ENCODE measurements at regions not wholly inside any gene's neighbourhood (a gene's known extent, or its start where the extent isn't known, plus 50 kb on each side); places are given as distances from the start of the nearest gene placed in this dataset.

GRCh38 chr3:153756816-153757215 is 364.4 kb upstream of the ARHGEF26 start:
- H3K27ac ChIP-seq (ENCODE audit: control insufficient read depth, insufficient read depth, low read length) = no peak overlapping the region
- no peak for DNase-seq (ENCODE audit: low read depth, low spot score)
- dilution Hi-C loops (cut with MboI; ENCODE audit: extremely low pct_ligation_motif_present, low sequenced_read_pairs) = no loop called here

GRCh38 chr3:153757839-153758238 is 363.4 kb upstream of the ARHGEF26 start:
- DNase-seq (ENCODE audit: low read depth, low spot score) (no peak), FAIRE-seq (no peak)
- Histone ChIP-seq H3K9me3 (ENCODE audit: control insufficient read depth, low read depth, low read length) (no peaks in the 10 kb centered on the region), H3K4me1 (ENCODE audit: control insufficient read depth, extremely low read depth, insufficient read depth, low read length) (no peaks in the 10 kb centered on the region), H3K36me3 (ENCODE audit: control insufficient read depth in 2 of 2, extremely low read depth in 1 of 2, insufficient read depth in 2 of 2, low read length in 2 of 2) (no peaks in the 10 kb centered on the region), H2AFZ (ENCODE audit: control insufficient read depth, low read length) (no peak overlapping the region), H3K79me2 (ENCODE audit: control insufficient read depth, insufficient read depth, low read length) (no peaks in the 10 kb centered on the region), H3K4me3 (ENCODE audit: control insufficient read depth in 2 of 3, extremely low read depth in 1 of 3, insufficient read depth in 2 of 3, low read depth in 1 of 3, low read length in 3 of 3) (no peak overlapping the region), H3K27ac (ENCODE audit: control insufficient read depth, insufficient read depth, low read length) (no peak overlapping the region), H3K9me1 (ENCODE audit: control insufficient read depth, extremely low read depth, insufficient read depth, low read length) (no peaks in the 10 kb centered on the region), H3K4me2 (ENCODE audit: control insufficient read depth, extremely low read depth, insufficient read depth, low read depth, low read length) (no peak overlapping the region), H3K9ac (ENCODE audit: control insufficient read depth, extremely low read depth, insufficient read depth, low read length) (no peak overlapping the region), H3K27me3 (ENCODE audit: control insufficient read depth, extremely low read depth, insufficient read depth, low read length) (no peaks in the 10 kb centered on the region), H4K20me1 (ENCODE audit: control insufficient read depth, extremely low read depth, insufficient read depth, low read length) (no peaks in the 10 kb centered on the region)
- dilution Hi-C loops (cut with MboI; ENCODE audit: extremely low pct_ligation_motif_present, low sequenced_read_pairs) = no loop called here
- no peak for TF ChIP-seq EZH2 (IDR thresholded peaks at IDR 0.05; ENCODE audit: low read length)

More at GRCh38 chr3:153756816-153757215, 364.4 kb upstream of the ARHGEF26 start:
- no peaks in the 10 kb centered on the region for H3K36me3 ChIP-seq (ENCODE audit: control insufficient read depth in 2 of 2, extremely low read depth in 1 of 2, insufficient read depth in 2 of 2, low read length in 2 of 2)
- no peak overlapping the region for H3K9ac ChIP-seq (ENCODE audit: control insufficient read depth, extremely low read depth, insufficient read depth, low read length)
- no peaks in the 10 kb centered on the region for H3K27me3 ChIP-seq (ENCODE audit: control insufficient read depth, extremely low read depth, insufficient read depth, low read length)
- H3K4me3 ChIP-seq (ENCODE audit: control insufficient read depth in 2 of 3, extremely low read depth in 1 of 3, insufficient read depth in 2 of 3, low read depth in 1 of 3, low read length in 3 of 3) = no peak overlapping the region
- no peak overlapping the region for H3K4me2 ChIP-seq (ENCODE audit: control insufficient read depth, extremely low read depth, insufficient read depth, low read depth, low read length)
- no peaks in the 10 kb centered on the region for H3K9me3 ChIP-seq (ENCODE audit: control insufficient read depth, low read depth, low read length)
- no peaks in the 10 kb centered on the region for H3K9me1 ChIP-seq (ENCODE audit: control insufficient read depth, extremely low read depth, insufficient read depth, low read length)
- H4K20me1 ChIP-seq (ENCODE audit: control insufficient read depth, extremely low read depth, insufficient read depth, low read length) = no peaks in the 10 kb centered on the region
- TF ChIP-seq CTCF (optimal IDR thresholded peaks at IDR 0.05 in 1 of 3, IDR thresholded peaks at IDR 0.05 in 1 of 3, conservative IDR thresholded peaks at IDR 0.05 in 1 of 3; ENCODE audit: extremely low read depth in 1 of 3, insufficient read depth in 2 of 3, low read length in 3 of 3) (no peak), EZH2 (IDR thresholded peaks at IDR 0.05; ENCODE audit: low read length) (no peak)
- H2AFZ ChIP-seq (ENCODE audit: control insufficient read depth, low read length) = no peak overlapping the region
- no peaks in the 10 kb centered on the region for H3K4me1 ChIP-seq (ENCODE audit: control insufficient read depth, extremely low read depth, insufficient read depth, low read length)
- H3K79me2 ChIP-seq (ENCODE audit: control insufficient read depth, insufficient read depth, low read length) = no peaks in the 10 kb centered on the region
- peak; percentile 79 for FAIRE-seq

GRCh38 chr3:153760948-153761347 is 360.2 kb upstream of the ARHGEF26 start:
- TF ChIP-seq CTCF (optimal IDR thresholded peaks at IDR 0.05 in 1 of 3, IDR thresholded peaks at IDR 0.05 in 1 of 3, conservative IDR thresholded peaks at IDR 0.05 in 1 of 3; ENCODE audit: extremely low read depth in 1 of 3, insufficient read depth in 2 of 3, low read length in 3 of 3) = no peak
- no peak for TF ChIP-seq EZH2 (IDR thresholded peaks at IDR 0.05; ENCODE audit: low read length)
- Histone ChIP-seq H3K4me2 (ENCODE audit: control insufficient read depth, extremely low read depth, insufficient read depth, low read depth, low read length) (no peak overlapping the region), H3K9ac (ENCODE audit: control insufficient read depth, extremely low read depth, insufficient read depth, low read length) (no peak overlapping the region), H3K79me2 (ENCODE audit: control insufficient read depth, insufficient read depth, low read length) (no peaks in the 10 kb centered on the region), H3K27ac (ENCODE audit: control insufficient read depth, insufficient read depth, low read length) (no peak overlapping the region), H3K4me1 (ENCODE audit: control insufficient read depth, extremely low read depth, insufficient read depth, low read length) (no peaks in the 10 kb centered on the region), H3K27me3 (ENCODE audit: control insufficient read depth, extremely low read depth, insufficient read depth, low read length) (no peaks in the 10 kb centered on the region), H2AFZ (ENCODE audit: control insufficient read depth, low read length) (no peak overlapping the region), H3K4me3 (ENCODE audit: control insufficient read depth in 2 of 3, extremely low read depth in 1 of 3, insufficient read depth in 2 of 3, low read depth in 1 of 3, low read length in 3 of 3) (no peak overlapping the region), H3K9me3 (ENCODE audit: control insufficient read depth, low read depth, low read length) (no peaks in the 10 kb centered on the region), H3K9me1 (ENCODE audit: control insufficient read depth, extremely low read depth, insufficient read depth, low read length) (no peaks in the 10 kb centered on the region), H3K36me3 (ENCODE audit: control insufficient read depth in 2 of 2, extremely low read depth in 1 of 2, insufficient read depth in 2 of 2, low read length in 2 of 2) (no peaks in the 10 kb centered on the region), H4K20me1 (ENCODE audit: control insufficient read depth, extremely low read depth, insufficient read depth, low read length) (no peaks in the 10 kb centered on the region)
- DNase-seq (ENCODE audit: low read depth, low spot score) (no peak), FAIRE-seq (no peak)
- dilution Hi-C loops (cut with MboI; ENCODE audit: extremely low pct_ligation_motif_present, low sequenced_read_pairs) = no loop called here
